GM19240 (cell line): ENCODE measurements at regions not wholly inside any gene's neighbourhood (a gene's known extent, or its start where the extent isn't known, plus 50 kb on each side); places are given as distances from the start of the nearest gene placed in this dataset.
"Not testable (repeated sequence)": the region's sequence is repeated elsewhere in the genome, so short reads cannot be mapped to it uniquely, and the experiment has no call there.

Experiments used
- DNase-seq: peaks from one replicate; pipeline ENCODE4 v3.0.0; 2011; ENCODE audit warnings: low spot score; ENCODE audit not compliant: insufficient read length

DNA sequence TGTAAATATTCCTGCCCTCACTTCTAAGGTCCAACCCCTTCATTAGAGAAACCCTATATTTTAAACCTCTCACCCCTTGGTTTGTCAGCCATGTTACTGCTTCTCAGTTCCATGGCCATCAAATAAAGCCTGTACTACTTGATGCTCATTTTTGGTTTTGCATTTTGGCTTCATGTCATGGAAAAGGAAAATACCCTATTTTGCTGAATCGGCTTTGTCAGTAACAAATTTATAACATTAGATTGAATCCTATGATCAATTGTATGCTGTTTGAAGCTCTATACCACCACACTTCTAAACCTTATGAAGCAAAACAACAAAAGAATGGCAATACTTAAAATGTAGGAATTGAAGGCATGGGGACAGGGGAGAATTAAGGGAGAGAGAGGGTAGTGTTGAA, 333.1 kb downstream of the ETV1 start:
- DNase-seq: no peak

DNA sequence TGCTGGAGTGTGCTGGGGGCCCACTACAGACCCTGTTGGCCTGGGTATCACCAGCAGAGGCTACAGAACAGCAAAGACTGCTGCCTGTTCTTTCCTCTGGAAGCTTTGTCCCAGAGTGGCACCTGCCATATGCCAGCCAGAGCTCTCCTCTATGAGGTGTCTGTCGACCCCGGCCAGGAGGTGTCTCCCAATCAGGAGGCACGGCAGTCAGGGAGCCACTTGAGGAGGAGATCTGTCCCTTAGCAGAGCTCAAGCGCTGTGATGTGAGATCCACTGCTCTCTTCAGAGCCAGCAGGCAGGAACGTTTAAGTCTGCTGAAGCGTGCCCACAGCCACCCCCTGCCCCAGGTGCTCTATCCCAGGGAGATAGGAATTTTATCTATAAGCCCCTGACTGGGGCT, 316.2 kb downstream of the ETV1 start:
- no peak for DNase-seq

DNA sequence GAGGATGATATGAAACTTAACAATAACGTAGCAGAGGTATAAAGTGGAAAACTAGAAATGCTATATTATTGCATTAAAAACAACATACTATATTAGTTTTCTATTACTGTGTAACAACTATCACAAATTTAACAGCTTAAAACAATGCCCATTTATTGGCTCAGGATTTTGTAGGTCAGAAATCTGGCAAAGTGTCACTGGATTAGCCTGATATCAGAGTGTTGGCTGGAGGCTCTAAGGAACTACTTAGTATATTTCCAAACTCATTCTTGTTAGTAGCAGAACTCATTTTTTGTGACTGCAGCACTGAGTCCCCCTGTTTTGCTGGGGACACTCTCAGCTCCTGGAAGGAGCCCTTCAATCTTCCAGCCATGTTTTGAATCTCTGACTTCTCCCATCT, 306.8 kb downstream of the ETV1 start:
- DNase-seq: no peak

DNA sequence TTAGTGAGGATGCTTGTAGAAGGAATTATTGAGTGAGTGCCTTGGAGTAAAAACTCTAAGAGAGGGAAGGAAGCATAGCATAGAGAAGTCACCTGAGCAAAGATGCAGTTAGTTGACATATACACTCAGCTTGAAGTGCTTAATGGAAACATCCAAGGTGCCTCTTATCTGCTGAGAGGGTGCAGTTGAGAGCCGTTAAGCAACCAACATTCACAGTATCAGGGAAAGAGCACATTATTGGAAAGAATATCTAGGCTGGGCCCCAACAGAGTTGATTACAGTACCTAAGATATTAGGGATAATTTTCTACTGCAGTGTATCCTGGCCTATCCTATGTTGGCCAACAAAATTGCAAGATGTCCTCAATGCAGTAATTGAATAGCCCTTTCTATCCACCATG, 302.0 kb downstream of the ETV1 start:
- no peak for DNase-seq

DNA sequence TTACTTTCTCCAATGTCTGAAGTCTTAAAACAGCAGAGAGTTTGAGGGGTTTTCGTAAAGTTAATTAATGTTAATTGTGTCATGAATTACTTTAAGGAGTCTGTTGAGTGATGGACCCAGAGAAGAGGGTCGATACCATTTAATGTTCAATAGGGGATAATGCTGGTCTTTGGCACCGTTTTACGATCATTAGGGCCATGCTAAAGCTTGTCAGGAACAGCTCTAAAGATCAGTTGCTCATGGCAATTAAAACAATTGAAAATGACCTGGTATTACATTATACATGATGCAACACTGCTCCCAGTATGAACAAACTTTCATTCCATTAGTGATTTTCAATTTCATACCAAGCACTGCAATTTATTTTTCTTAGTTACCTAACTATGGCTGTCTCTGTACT, 296.9 kb downstream of the ETV1 start:
- no peak for DNase-seq

DNA sequence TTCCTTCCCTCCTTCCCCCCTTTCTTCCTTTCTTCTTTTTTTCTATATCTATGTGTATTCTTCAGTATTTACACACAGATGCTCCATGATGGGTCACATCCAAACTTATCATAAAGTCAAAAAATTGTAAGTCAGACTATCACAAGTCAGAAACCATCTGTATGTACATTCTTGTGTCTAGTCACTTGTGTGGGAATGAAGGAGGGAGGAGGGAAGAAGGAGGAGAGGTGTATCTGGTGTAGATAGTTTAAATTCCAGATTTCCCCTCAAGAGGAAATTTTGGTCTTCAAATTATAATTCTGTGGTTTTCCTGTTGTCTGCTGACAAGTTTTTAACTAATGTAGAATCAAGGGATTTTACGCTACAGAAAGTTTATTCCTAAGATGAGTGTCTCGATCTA, 287.2 kb downstream of the ETV1 start:
- no peak for DNase-seq

DNA sequence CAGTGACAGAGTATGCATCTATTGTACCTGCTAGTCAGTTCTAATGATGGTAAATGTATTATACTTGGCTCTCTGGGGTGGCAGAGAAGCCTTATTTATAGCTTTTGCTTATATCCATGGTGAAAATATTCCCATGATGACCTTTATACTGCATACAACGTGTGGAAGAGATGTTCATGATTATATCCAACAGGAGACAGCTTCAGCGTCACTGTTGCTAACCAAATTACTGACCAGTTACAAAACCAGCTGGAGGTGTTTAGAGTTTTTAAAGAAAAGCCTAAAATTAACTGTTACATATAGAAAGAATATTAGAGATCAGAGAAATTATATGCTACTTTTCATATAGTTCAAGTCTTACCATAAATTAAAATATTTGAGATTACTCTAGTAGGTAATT, 280.8 kb downstream of the ETV1 start:
- DNase-seq: no peak

DNA sequence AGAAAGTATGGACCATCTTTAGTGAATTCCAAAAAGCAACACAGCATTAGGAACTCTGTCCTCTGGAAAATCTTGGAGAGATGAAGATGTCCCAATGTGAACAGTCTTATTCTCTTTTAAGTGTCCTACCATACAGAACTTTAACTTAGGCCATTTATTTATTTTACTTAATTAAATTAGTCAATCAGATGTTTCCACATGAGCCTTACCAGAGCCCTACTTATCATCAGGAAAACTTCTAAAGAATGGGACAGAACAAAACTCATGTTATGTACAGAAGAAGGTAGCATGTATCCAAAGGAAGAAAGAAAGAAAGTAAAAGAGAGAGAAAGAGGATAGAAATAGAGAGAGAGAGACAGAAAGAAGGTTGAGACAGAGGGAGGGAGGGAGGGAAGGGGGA, 276.4 kb downstream of the ETV1 start:
- no peak for DNase-seq

DNA sequence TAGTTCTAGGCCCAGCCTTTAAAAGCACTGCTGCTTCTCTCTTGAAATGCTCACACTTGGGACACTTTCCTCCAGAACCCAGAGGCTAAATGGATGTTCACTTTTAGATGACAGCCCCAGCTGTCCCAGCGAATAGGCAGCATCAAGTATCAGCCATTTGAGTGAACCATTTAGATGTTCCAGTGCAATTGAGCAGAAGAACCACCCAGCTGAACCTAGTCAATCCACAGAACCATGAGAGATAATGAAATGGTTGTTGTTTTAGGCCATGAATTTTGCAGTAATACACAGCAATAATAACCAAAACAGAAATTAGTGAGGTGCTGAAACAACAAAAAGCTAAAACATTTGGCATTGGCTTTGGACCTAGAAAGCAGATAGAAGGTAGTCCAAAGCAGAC, 273.9 kb downstream of the ETV1 start:
- DNase-seq: no peak

DNA sequence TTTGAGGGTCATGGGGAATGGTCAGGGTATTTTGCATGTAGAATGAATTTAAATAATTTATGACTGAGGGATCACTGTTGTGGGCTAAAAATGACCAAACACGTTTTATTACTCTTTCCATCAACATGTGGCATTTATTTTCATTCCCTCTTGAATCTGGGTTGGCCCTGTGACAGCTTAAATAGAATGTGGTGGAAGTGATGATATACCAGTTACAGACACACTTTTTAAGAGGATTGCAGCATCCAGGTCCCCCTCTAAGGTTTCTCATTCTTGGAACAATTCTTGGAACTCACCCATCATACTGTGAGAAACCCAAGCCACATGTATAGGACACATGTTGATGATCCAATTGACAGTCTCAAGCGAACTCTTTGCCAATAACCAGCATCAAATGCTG, 272.4 kb downstream of the ETV1 start:
- DNase-seq: no peak

DNA sequence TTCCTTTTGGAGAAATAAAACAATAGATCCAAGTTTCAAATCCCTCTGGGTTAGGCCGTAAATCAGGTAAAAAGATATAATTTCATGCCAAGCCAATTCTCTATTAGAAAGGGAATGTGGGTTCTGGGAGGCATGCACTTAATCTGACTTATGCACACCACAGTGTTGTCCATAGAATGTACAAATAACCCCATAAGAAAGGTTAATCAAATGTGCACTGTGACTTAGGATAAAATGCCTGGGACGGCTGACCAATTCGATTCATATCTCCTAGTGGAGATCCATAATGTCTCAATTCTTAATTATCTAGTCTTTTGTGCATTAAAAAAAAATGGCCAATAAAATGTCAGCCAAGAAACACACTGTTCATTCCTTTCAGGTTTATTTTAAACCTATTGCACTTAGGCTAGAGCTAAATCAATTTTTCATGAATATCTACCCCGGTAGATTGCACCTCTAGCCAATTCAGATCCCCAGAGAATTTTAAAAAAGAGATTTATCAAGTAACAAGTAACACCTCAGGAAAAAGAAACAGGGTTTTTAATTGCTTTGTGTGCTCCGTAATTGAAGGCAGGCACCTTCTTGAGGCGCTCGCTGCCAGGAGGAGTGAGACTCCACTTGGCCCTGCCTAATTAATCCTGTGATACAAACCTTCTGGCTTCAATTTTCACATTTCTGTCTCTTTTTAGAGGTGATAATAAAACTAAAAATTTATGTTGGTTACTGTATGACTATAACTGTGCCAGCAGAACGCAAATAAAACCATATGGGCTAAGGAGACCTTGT, 265.1 kb downstream of the ETV1 start:
- no peak for DNase-seq

DNA sequence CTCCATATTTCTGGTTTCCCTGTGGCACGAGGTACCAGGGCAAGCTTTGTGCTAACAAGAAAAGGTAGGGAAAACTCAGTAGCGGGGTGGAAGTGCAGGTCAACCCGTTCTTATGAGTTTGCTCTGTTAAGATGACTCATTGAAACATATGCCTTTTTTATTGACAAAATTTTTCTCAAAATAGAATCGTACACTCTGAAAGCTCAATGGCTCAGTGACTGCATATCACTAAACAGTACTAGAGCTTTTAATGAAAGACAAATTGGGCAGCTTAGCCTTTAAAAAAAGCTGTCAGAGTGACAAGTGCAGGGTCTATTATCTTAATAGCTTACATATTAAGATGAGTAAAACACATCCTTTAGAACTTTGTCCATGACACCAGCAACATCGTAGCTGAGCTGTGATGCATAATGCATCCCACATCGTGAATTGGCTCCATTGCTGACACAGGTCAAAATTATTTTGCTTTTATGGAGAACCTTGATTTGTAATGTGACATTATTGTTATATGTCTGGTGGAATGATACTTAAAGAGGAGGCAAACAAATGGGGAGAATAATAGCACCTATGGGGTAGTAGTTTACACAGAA, 264.4 kb downstream of the ETV1 start:
- DNase-seq: no peak

DNA sequence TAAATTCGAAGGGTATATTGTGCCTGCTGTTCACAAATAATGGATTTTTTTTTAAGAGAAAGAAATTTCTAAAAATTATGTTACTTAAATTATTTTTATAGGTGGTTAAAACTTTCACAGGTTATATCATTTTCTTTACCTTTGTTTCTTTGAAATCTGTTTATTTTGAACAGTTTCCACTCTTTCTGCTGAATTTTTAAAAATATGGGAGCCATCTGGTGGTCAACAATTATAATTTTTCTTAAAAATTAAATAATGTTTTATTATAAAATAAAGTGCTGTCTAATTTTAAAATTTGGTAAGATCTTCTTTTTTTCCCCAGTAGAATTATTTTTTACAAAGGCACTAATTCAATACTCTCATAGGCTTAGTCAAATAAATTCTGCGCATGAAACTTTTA, 263.9 kb downstream of the ETV1 start:
- no peak for DNase-seq

DNA sequence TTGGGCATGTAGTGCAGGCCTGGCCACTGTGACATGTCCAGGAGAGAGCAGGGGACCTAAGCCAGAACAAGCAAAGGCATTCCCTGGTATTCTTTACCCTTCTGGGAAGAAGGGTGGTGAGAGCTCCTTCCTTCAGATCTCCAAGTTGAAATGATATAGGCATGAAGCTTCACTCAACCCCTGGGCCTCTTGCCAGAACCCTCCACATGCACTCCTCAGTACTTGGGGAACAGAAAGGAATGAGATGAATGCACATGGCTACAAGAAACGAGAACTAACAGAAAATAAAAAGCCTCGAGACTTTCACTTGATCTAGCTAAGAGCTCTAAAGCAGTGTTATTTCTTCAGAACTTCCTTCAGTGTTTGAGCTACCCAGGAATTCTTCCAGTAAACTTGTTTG, 262.2 kb downstream of the ETV1 start:
- DNase-seq: no peak

DNA sequence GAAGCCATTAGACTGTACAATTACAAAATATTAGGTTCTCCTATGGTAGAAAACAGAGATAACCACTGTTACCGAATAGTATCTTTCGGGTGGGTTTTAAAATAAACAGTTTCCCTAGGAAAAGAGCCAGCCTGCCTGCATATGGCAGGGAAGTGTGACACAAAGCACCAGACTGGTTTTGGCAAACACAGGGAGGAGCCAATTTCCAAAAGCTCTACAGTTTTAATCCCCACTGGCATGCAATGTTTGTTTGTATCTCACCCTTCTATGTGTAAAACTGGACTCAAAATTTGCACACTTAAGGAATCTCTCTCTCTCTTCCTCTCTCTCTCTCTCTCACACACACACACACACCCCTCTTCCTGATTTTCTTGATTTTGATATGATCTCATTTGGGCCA, 261.7 kb downstream of the ETV1 start:
- no peak for DNase-seq

DNA sequence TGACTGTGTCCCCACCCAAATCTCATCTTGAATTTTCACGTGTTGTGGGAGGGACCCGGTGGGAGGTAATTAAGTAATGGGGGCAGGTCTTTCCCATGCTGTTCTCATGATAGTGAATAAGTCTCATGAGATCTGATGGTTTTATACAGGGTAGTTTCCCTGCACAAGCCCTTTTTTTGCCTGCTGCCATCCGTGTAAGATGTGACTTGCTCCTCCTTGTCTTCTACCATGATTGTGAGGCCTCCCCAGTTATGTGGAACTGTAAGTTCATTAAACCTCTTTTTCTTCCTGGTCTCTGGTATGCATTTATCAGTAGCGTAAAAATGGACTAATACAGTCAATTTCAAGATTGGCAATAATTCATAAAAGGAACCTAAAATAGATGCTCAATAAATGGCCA, 261.0 kb downstream of the ETV1 start:
- DNase-seq: not testable (repeated sequence)

DNA sequence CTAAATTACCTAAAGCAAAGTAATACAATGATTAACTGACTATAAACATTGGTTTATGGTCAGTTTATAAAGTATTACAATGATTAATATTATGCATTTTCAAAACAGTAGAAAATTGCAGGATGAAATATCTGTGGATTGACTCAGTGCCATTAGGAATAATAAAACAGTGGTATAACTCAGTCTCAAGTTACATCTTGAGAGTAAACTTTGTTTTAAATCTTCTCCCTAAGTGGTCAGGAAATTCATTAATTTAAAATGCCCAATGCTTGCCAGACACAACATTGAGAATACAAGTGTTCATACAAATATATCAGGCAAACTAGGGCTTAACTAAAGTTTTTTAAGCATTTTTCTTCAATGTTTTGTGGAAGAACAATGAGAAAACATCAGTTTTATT, 257.8 kb downstream of the ETV1 start:
- no peak for DNase-seq

DNA sequence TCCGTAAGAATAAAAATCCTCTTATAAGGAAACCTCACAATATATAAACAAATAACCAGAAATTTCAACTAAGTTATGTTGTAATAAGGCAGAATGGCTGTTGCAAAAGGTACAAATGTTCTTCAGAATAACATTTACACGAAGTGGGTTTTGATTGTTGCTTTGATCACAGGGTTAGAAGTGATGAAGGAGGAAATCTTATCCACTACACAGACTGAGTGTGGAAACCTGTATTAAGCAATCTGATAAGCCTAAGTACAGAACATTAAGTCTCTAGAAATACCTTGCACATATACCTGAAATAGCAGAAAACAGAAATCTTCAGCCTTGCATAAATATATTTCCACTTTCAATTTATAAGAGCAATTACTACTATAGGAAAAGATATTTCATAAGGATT, 251.9 kb downstream of the ETV1 start:
- DNase-seq: no peak

DNA sequence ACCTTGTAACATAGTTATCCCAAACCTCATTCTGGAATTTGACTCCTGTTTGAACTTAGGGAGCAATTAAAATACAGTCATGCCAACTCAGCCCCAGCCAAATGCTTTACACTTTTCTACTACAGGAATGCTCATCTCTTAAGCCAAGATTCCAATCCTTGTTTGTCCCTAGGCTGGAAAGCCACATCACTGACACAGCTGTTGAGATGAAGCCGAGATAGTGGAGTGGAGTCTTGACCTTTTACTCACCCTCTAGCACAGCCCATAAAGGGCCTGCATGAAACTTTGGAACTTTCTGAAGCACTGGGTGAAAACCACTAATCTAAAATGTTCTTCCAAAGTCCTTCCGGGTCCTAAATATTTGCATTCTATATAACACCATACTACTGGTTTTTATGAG, 247.3 kb downstream of the ETV1 start:
- DNase-seq: no peak

DNA sequence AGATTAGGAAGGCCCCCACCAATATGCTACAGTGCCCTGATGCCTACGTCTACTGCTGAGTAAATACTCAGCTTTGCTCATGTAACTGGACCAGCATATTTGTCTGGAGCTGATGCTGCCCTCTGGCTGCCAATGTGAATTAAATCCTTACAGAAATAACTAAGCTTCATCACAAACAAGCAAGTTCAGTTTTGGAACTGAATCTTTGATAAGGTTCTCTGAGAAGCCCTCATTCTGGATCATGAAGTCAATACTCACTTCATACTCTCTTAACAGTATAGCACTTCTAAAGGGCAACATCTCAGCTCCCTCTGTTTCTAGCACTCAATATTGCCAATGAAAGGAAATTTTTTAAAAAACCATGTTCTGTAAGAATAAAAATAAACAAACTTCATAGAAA, 246.7 kb downstream of the ETV1 start:
- DNase-seq: no peak

DNA sequence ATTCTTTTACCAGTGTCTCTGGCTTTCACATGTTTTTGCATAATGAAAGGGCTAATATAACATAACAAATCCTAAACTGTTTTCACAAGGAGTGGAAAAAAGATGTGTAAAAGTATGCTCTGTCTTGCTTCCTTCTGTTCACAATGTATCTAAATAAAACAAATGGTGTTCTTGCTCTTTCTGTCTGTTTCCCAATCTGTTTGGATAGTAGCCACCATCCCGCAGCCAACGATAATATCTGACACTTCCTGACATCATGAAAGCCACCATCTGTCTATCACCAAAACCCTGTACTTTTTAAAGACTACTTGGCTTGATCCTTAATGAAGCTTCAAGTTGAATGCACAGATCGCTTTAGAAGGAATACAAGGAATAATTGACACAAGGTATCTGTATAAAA, 246.2 kb downstream of the ETV1 start:
- DNase-seq: no peak

DNA sequence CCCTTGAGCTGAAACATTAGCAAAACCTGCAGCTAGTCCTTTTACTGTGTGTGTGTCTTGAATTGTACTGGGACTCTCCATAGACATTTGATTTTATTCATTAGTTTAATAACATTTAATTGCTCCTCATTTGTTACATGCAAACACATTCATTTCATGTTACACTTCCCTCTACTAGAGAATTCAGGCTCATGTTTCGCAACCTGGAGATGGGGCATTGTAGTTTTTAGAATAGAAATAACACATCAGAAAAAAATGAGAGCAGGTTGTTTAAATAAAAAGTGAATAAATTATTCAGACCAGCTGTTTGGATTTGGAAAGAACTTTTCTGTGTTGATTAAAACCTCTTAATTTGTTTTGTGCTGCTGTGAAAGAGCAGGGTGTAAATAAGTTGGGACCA, 243.9 kb downstream of the ETV1 start:
- no peak for DNase-seq

DNA sequence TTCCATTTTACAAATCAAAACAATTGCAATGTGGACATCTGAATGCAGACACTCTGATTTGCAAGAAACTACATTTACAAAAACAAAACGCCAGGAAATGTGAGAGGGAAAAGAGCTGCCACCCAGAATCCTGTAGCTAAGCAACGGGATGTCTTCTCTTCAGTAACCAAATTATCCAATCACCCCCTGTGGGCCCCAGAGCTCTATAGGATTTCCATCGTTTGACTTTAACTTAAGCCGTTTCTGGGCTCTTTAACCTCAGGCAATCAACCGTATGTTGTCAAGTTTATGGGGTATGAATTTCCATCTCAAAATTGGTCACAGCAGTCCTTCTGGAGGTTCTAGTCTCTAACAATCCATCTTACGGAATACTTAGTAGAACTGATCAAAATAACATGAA, 240.5 kb downstream of the ETV1 start:
- no peak for DNase-seq

DNA sequence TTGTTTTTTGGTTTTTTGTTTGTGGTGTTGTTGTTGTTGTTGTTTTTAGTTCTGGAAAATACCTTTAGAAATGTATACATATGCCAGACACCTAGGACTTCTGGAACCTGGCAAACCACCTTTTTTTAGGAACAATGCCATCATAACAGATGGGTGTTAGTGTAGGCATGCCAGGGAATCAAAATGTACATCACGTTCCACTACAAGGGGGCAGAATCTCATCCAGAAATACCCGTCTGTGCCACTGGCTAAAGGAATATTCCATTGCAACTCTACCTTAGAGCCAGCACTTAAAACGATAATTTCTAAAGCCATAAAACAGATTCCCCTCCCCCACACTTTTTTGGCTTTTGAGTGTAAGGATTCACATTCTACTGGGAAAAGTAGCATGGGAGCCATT, 239.8 kb downstream of the ETV1 start:
- no peak for DNase-seq
